Kidney epithelial cell (primary cell): ENCODE measurements at regions not wholly inside any gene's neighbourhood (a gene's known extent, or its start where the extent isn't known, plus 50 kb on each side); places are given as distances from the start of the nearest gene placed in this dataset.

ENCODE experiments used
- DNase-seq: peaks from one replicate; pipeline ENCODE4 v3.0.0-alpha.2; 2010; ENCODE audit warnings: low read depth
- H3K27me3 ChIP-seq: 2 replicates; pipeline ENCODE4 v1.6.0; 2011; ENCODE audit warnings: low read length; ENCODE audit not compliant: control insufficient read depth, insufficient read depth
- H3K36me3 ChIP-seq: 2 replicates; pipeline ENCODE4 v1.5.1; 2011; ENCODE audit warnings: low read length; ENCODE audit not compliant: control insufficient read depth, insufficient read depth
- H3K4me3 ChIP-seq: 2 replicates; pipeline ENCODE4 v1.5.1; 2011; ENCODE audit warnings: low read depth, mild to moderate bottlenecking, control low read depth, low read length
- TF ChIP-seq, protein P1 (sequence below): IDR thresholded peaks from 2 replicates; pipeline ENCODE4 v1.5.1; 2011; ENCODE audit warnings: mild to moderate bottlenecking, moderate library complexity, low read length, control low read depth, inconsistent platforms; ENCODE audit not compliant: insufficient read depth, poor library complexity, severe bottlenecking

- no peak overlapping the region for H3K4me3 ChIP-seq
- DNase-seq = no peak
- H3K27me3 ChIP-seq = no peaks in the 10 kb centered on the region
- H3K36me3 ChIP-seq = no peaks in the 10 kb centered on the region
- TF ChIP-seq, protein P1, sequence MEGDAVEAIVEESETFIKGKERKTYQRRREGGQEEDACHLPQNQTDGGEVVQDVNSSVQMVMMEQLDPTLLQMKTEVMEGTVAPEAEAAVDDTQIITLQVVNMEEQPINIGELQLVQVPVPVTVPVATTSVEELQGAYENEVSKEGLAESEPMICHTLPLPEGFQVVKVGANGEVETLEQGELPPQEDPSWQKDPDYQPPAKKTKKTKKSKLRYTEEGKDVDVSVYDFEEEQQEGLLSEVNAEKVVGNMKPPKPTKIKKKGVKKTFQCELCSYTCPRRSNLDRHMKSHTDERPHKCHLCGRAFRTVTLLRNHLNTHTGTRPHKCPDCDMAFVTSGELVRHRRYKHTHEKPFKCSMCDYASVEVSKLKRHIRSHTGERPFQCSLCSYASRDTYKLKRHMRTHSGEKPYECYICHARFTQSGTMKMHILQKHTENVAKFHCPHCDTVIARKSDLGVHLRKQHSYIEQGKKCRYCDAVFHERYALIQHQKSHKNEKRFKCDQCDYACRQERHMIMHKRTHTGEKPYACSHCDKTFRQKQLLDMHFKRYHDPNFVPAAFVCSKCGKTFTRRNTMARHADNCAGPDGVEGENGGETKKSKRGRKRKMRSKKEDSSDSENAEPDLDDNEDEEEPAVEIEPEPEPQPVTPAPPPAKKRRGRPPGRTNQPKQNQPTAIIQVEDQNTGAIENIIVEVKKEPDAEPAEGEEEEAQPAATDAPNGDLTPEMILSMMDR = no peak
Measured at GRCh38 chr2:6068429-6068828, 376.2 kb downstream of the SOX11 start.

DNA sequence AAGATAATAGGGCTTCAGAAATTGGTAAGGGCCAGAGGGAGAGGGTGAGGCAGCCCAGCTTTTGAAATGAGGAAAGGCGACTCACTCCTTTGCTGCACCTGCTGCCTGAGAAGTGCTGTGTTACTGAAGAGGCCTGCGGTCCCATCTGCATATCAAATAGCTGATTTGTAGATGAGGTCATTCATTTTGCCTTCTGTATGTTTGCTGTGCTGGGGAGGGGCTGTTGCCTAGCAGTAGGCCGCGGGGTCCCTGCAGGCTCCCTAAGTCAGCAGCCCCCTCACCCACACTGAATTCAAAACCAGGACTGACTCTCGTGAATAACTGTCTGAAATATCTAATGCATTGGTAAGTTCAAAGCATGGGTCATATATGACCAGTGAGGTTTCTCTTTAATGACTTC is 377.2 kb downstream of the SOX11 start:
- TF ChIP-seq, protein P1 = no peak
- no peaks in the 10 kb centered on the region for H3K27me3 ChIP-seq
- no peak overlapping the region for H3K4me3 ChIP-seq
- DNase-seq = no peak
- H3K36me3 ChIP-seq = no peaks in the 10 kb centered on the region

- Histone ChIP-seq H3K36me3 (no peaks in the 10 kb centered on the region), H3K27me3 (no peaks in the 10 kb centered on the region), H3K4me3 (no peak overlapping the region)
- TF ChIP-seq, protein P1 = no peak
- no peak for DNase-seq
Measured at GRCh38 chr2:6071519-6071918, 379.3 kb downstream of the SOX11 start.

- TF ChIP-seq, protein P1 = no peak
- H3K36me3 ChIP-seq = no peaks in the 10 kb centered on the region
- no peak for DNase-seq
- H3K27me3 ChIP-seq = no peaks in the 10 kb centered on the region
- no peak overlapping the region for H3K4me3 ChIP-seq
Measured at GRCh38 chr2:6072276-6072675, 380.1 kb downstream of the SOX11 start.

DNA sequence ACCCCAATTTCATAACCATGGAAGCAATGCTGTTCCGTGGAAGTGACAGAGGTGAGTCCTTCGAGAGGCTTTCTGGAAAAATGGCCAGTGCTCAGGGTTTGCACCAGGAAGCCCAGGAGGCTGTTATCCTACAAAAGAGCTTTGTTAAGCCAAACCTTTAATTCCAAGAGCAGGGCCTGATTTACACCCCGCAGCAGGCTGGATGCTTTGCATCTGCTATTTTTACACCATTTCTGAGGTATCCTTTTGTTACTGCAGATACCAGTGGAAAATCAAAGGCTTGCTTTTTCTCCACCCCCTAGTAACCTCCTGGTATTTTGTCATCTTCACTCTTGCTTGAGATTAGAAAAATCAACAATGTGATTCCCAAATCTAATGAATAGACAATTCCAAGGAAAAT is 380.6 kb downstream of the SOX11 start:
- no peak overlapping the region for H3K4me3 ChIP-seq
- TF ChIP-seq, protein P1 = no peak
- no peaks in the 10 kb centered on the region for H3K36me3 ChIP-seq
- no peak for DNase-seq
- H3K27me3 ChIP-seq = no peaks in the 10 kb centered on the region
